ENCODE measurements at regions not wholly inside any gene's neighbourhood (a gene's known extent, or its start where the extent isn't known, plus 50 kb on each side); places are given as distances from the start of the nearest gene placed in this dataset.

DNA sequence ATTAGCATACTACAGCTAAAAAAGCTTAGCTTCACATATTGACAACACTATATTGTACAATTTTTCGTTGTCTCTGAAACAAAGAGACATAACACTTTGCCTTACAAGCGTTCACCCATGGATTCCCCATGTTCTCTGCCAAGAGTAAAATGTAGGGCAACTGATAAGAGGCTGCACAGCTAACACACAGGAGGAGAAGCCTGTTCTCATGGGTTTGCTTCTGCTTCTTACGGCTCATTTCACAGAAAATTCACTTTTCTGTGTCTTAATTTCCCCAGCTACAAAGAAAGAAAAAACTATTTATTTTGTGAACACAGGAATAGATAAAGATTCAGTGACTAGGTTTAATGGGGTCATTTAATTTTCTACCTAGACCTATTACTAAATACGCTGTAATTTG lies 182.8 kb upstream of the DLGAP1 start:
- TF ChIP-seq, protein P1, sequence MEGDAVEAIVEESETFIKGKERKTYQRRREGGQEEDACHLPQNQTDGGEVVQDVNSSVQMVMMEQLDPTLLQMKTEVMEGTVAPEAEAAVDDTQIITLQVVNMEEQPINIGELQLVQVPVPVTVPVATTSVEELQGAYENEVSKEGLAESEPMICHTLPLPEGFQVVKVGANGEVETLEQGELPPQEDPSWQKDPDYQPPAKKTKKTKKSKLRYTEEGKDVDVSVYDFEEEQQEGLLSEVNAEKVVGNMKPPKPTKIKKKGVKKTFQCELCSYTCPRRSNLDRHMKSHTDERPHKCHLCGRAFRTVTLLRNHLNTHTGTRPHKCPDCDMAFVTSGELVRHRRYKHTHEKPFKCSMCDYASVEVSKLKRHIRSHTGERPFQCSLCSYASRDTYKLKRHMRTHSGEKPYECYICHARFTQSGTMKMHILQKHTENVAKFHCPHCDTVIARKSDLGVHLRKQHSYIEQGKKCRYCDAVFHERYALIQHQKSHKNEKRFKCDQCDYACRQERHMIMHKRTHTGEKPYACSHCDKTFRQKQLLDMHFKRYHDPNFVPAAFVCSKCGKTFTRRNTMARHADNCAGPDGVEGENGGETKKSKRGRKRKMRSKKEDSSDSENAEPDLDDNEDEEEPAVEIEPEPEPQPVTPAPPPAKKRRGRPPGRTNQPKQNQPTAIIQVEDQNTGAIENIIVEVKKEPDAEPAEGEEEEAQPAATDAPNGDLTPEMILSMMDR (IDR thresholded peaks at IDR 0.05; ENCODE audit: low read depth, low read length) = no peak
- TF ChIP-seq EZH2phosphoT487 (IDR thresholded peaks at IDR 0.05; ENCODE audit: low read depth) = no peak
